Dendritic cell treated with granulocyte-macrophage colony-stimulating factor and Interleukin-4, amounts not matched to agents 40 ng/mL and 50 ng/mL, for 4 days (primary cell): ENCODE measurements at regions not wholly inside any gene's neighbourhood (a gene's known extent, or its start where the extent isn't known, plus 50 kb on each side); places are given as distances from the start of the nearest gene placed in this dataset.
"Not testable (repeated sequence)": the region's sequence is repeated elsewhere in the genome, so short reads cannot be mapped to it uniquely, and the experiment has no call there.

Experiments
- H3K27ac Mint-ChIP-seq: one replicate; pipeline ENCODE4 v1.8.0; 2022; ENCODE audit warnings: mild to moderate bottlenecking, mixed read lengths
- H3K27me3 Mint-ChIP-seq: one replicate; pipeline ENCODE4 v1.8.0; 2022; ENCODE audit warnings: mild to moderate bottlenecking, mixed read lengths
- H3K36me3 Mint-ChIP-seq: one replicate; pipeline ENCODE4 v1.8.0; 2022; ENCODE audit warnings: low read depth, mixed read lengths
- H3K4me1 Mint-ChIP-seq: one replicate; pipeline ENCODE4 v1.8.0; 2022; ENCODE audit warnings: low read depth, mixed read lengths
- H3K4me3 Mint-ChIP-seq: one replicate; pipeline ENCODE4 v1.8.0; 2022; ENCODE audit warnings: mild to moderate bottlenecking, moderate library complexity, mixed read lengths
- H3K9me3 Mint-ChIP-seq: one replicate; pipeline ENCODE4 v1.8.0; 2022; ENCODE audit warnings: mixed read lengths
- intact Hi-C: fragments of 100-400 bp; cut with micrococcal nuclease; formaldehyde crosslinking; loops from one replicate; pipeline ENCODE4 v1.15.0; 2022

DNA sequence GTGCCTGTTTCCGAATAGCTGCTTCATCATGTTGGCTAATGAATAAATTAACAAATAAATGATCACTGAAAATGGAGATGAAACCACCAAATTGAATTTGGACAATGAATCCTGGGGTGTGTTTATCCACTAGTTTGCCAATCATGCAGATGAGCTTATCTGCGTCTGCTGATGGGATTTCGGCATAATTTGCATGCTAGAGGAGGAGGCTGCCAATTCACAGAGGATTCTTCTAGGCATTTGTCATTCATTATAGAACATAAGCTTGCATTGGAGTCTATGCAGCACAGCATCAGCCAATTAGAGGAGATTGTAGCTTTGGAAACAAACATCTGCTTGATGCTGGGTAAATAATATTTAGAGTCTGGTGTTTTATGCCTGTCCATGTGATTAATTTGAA, 123.1 kb downstream of the NPIPB5 start:
- Mint-ChIP-seq H3K9me3 (no peaks in the 10 kb centered on the region), H3K4me1 (no peaks in the 10 kb centered on the region), H3K27me3 (peaks cover 19% of the 10 kb centered on the region), H3K36me3 (no peaks in the 10 kb centered on the region), H3K4me3 (no peak overlapping the region), H3K27ac (no peak overlapping the region)
- intact Hi-C loops, result no loop called here

DNA sequence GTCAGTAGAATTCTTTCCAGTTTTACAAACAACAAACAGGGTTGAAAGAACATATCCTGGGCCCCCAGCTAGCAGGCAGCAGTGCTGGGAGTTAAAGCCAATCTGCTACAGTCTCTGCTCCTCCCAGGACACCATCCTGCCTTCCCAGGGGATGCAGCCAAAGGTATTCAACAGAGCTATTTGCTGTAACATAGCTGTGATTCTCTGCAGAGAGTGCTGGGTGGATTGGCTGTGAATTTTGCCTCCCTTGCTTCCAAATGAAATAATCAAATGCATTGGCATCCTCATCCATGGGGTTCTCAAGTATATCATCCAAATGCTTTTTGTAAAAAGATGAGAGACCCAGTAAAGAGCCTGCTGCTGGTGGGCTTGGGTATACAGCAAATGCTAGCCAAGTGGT, 124.3 kb downstream of the NPIPB5 start:
- Mint-ChIP-seq H3K4me1 (no peaks in the 10 kb centered on the region), H3K36me3 (no peaks in the 10 kb centered on the region), H3K4me3 (no peak overlapping the region), H3K27ac (no peak overlapping the region), H3K9me3 (no peaks in the 10 kb centered on the region), H3K27me3 (peaks cover 19% of the 10 kb centered on the region)
- intact Hi-C loops, result no loop called here

DNA sequence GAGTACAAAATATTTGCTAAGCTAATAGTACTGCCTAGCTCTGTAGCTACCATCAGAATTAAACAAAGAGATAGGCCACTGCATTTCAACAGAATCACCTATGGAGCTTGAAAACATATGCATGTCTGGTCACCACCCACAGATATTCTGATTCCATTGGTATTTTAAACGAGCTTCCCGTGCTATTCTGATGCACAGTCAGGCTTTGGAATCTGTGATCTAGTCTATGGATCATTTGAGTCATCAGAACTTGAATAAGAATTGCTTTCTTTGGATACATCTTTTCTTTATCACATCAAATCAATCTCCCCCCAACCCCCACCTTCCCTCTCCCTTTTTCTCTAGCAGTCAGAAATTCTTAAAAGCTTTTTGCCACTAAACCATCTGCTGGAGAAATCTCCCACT, 124.7 kb downstream of the NPIPB5 start:
- Mint-ChIP-seq H3K27me3 (peaks cover 19% of the 10 kb centered on the region), H3K4me1 (no peaks in the 10 kb centered on the region), H3K4me3 (no peak overlapping the region), H3K9me3 (no peaks in the 10 kb centered on the region), H3K27ac (no peak overlapping the region), H3K36me3 (no peaks in the 10 kb centered on the region)
- intact Hi-C loops, result no loop called here

DNA sequence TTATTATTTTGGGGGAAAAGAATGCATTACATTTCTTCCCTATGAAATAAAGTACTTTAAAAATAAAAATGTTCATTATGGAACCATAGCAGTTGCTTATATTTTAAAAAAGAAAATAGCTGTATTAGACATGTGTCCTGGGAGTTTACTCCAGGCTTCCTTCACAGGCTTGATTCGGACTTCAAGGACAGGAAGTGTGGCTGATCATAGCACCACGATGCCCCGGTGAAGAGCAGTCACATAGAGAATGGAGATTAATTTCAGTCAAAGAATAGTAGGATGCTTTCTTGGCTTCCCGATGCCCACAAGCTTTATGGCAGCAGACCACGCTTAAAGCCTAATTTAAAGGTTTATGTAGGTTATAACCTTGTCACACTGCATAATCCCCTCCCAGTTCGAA, 125.1 kb downstream of the NPIPB5 start:
- Mint-ChIP-seq H3K4me3 (no peak overlapping the region), H3K4me1 (no peaks in the 10 kb centered on the region), H3K27me3 (peaks cover 19% of the 10 kb centered on the region), H3K36me3 (no peaks in the 10 kb centered on the region), H3K9me3 (no peaks in the 10 kb centered on the region), H3K27ac (no peak overlapping the region)
- intact Hi-C loops, result no loop called here

DNA sequence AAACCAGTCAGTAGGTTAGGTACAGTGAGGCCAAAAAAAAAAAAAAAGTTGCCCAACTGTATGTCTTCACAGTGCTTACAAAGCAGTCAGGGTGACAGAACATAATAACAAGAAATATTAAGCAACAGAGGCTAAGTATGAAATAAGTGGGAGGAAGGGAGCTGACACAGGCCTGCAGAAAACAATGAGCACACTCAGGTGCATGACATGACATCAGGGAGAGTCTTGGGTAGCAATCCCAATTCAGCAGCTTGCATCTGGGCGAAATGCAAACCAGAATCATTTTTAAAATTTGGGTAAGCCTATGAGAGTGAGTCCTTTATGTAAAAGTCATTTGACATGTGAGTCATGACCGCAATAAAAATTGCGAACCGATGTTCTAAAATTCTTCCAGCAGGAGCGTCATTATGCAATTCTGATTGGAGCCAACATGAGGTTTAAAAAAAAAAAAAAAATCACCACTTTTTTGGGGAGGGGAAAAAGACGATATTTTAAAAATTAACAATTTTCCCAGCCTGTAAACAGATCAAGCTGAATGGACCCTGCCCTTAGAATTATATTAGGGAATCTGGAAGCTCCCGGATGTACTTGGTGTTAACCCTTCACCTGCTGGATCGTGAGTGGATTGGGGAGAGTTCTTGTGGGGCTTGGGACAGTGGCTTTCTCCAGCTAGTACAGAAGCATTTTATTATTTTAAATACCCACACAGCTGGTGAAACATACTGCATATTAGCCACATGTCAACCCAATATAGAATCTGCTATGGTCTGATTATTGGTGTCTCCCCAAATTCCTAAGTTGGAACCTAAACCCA, 127.9 kb downstream of the NPIPB5 start:
- Mint-ChIP-seq H3K4me1 (no peaks in the 10 kb centered on the region), H3K36me3 (no peaks in the 10 kb centered on the region), H3K4me3 (no peak overlapping the region), H3K27me3 (peaks cover 17% of the 10 kb centered on the region), H3K9me3 (no peaks in the 10 kb centered on the region), H3K27ac (no peak overlapping the region)
- intact Hi-C loops, result no loop called here

DNA sequence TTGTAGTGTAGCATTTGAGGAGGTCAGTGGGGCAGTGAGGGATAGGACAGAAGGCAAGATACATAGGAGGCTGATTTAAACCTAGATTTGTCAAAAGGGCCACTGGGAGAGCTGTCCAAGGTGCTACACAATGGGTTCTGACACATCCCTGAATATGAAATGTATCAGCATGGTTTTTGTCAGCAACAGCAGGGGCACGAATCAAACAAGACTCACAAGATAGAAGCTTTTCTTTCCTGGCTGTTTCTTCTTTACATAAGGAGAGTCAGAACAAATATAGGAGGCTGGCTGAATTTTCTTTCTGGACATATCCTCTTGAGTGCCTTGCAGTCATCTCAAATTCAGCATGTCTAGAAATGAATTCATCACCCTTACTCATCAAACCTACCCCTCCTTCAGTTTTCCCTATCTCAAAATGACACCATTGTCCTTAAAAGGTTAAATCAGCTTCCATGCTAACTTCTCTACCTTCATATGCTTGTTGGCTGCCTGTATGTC, 130.5 kb downstream of the NPIPB5 start:
- no peak overlapping the region for H3K27ac Mint-ChIP-seq
- no peaks in the 10 kb centered on the region for H3K36me3 Mint-ChIP-seq
- peaks cover 3% of the 10 kb centered on the region for H3K27me3 Mint-ChIP-seq
- intact Hi-C loops, result no loop called here
- no peaks in the 10 kb centered on the region for H3K4me1 Mint-ChIP-seq
- H3K9me3 Mint-ChIP-seq, result no peaks in the 10 kb centered on the region
- no peak overlapping the region for H3K4me3 Mint-ChIP-seq

DNA sequence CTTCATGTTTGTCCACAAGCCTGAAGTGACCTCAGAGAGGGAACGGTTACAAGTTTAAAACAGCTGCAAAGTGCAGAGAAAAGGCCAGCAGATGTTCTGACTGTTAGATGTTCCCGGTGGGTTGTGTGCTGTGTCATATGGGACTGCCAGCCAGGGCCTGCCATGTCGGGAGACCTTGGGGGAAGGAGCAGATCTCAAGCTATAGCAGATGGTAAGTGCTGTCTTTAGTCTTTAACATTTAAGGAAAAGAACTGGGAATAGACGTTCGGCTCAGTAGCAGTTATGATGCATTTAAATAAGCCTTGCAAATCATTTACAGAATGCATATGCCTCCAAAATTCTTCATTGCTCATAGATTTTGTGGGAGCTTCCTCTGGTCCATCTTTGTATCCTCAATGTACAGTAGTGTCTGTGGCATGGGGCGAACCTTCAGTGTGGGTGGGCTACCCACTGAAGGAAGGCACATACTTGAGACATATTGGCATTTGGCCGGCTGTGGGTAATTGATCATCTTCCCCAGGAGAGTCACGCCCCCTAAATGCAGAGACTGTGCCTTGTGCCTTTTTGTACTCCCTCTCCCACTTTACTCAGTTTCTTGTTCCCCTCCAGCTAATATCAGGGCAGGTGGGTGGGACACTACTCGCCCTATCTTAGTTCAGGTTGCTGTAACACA, 131.9 kb downstream of the NPIPB5 start:
- H3K9me3 Mint-ChIP-seq, result no peaks in the 10 kb centered on the region
- H3K27me3 Mint-ChIP-seq, result peaks cover 2% of the 10 kb centered on the region
- H3K27ac Mint-ChIP-seq, result no peak overlapping the region
- no peak overlapping the region for H3K4me3 Mint-ChIP-seq
- H3K4me1 Mint-ChIP-seq, result no peaks in the 10 kb centered on the region
- intact Hi-C loops, result no loop called here
- H3K36me3 Mint-ChIP-seq, result no peaks in the 10 kb centered on the region

DNA sequence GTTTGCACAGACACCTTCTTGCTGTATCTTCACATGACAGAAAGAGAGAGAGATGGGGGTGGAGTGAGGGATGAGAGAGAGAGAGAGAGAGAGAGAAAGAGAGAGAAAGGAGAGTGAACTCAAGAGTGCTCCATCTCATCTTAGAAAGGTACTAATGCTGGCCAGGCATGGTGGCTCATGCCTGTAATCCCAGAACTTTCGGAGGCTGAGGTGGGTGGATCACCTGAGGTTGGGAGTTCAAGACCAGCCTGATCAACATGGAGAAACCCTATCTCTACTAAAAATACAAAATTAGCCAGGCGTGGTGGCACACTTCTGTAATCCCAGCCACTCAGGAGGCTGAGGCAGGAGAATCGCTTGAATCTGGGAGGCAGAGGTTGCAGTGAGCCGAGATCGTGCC, 132.5 kb downstream of the NPIPB5 start:
- intact Hi-C loops, H3K36me3 Mint-ChIP-seq, H3K4me1 Mint-ChIP-seq, H3K9me3 Mint-ChIP-seq, H3K27me3 Mint-ChIP-seq, H3K4me3 Mint-ChIP-seq, H3K27ac Mint-ChIP-seq: not testable (repeated sequence)

DNA sequence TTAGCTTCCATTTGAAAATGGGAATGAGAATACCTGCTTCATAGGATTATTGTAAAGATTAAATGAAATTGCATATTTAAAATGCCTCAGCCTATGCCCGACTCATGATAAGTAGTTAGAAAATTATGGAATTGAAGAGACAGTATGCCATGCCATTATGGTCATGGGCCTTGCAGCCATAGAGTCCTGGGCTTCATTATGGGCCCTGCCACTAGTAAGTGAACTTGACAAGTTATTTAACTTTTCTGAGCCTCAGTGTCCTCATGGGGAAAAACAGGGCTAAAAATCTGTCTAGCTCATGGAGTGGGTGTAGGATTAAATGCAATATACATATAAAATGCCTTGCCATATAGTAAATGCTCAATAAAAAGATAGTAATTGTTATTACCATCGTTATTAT, 133.2 kb downstream of the NPIPB5 start:
- intact Hi-C loops, result no loop called here
- Mint-ChIP-seq H3K4me3 (no peak overlapping the region), H3K27me3 (peaks cover 2% of the 10 kb centered on the region)

DNA sequence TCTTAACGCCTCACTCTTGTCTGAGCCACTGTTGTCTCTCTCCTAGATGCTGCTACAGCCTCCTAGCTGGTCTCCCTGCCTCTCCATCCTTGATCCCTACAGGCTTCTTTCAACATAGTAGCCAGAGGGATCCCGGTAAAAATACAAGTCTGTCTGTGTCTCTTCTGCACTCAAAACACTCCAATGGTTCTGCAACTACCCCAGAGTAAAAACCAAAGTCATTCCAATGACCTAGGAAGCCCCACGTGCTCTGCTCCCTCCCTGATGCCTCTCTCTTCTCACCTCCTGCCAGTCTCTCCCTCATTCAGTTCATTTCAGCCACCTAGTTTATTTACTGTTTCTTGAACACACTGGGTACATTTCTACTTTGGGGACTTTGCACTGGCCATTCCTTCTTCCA, 135.2 kb downstream of the NPIPB5 start:
- Mint-ChIP-seq H3K9me3 (no peaks in the 10 kb centered on the region), H3K27me3 (peaks cover 4% of the 10 kb centered on the region), H3K4me1 (no peaks in the 10 kb centered on the region), H3K4me3 (no peak overlapping the region), H3K27ac (no peak overlapping the region), H3K36me3 (no peaks in the 10 kb centered on the region)
- intact Hi-C loops, result no loop called here

More for the DNA sequence above, 133.2 kb downstream of the NPIPB5 start:
- H3K4me1 Mint-ChIP-seq, result no peaks in the 10 kb centered on the region
- H3K9me3 Mint-ChIP-seq, result no peaks in the 10 kb centered on the region
- H3K27ac Mint-ChIP-seq, result no peak overlapping the region
- no peaks in the 10 kb centered on the region for H3K36me3 Mint-ChIP-seq

DNA sequence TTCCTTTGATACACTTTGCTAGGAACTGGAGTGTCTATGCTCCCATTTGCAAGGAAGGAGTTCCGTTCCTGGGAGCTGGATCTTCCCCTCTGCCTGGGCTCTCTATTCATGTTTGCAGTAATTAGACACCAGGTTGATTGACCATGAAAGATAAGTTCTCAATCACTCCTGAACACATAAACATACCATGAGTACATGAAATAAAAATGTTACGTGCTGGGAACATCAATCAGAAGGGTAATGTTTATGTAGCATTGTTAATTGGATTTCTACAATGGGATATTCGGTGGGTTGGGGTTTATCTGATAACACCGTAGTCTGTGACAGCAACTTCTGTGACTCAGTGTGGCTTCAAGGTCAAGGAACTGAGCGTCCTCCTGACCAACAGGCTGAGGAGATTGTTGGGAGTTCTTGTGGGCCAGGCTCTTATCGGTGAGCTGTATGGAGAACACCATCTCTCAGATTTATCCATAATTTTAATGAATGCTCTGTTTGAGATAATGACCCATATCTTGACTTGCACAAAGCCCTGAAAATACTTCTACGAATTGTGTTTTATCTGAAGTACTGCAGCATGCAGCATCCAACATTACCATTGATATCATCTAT, 136.4 kb downstream of the NPIPB5 start:
- H3K36me3 Mint-ChIP-seq, result no peaks in the 10 kb centered on the region
- H3K9me3 Mint-ChIP-seq, result no peaks in the 10 kb centered on the region
- intact Hi-C loops, result no loop called here
- no peak overlapping the region for H3K27ac Mint-ChIP-seq
- no peak overlapping the region for H3K4me3 Mint-ChIP-seq
- H3K4me1 Mint-ChIP-seq, result no peaks in the 10 kb centered on the region
- H3K27me3 Mint-ChIP-seq, result peaks cover 4% of the 10 kb centered on the region

DNA sequence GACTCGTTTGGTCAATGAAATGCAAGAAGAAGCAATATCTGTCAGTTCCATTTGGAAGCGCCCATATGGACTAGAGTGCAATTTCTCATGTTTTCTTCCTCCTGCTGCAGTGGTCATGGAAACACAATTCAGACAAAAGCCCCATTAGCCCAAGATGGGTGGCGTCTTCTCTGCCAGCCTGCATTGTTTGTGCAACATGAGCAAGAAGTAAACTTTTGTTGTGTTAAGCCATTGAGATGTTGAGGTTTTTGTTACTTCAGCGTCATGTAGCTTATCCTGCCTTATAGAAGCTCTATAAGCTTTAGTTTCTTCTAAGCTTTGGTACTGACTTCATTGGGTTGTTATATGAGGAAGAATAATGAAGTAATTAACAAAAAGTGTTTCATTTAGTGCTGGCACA, 137.4 kb downstream of the NPIPB5 start:
- Mint-ChIP-seq H3K4me1 (no peaks in the 10 kb centered on the region), H3K9me3 (no peaks in the 10 kb centered on the region), H3K36me3 (no peaks in the 10 kb centered on the region), H3K4me3 (no peak overlapping the region), H3K27me3 (peaks cover 7% of the 10 kb centered on the region), H3K27ac (no peak overlapping the region)
- intact Hi-C loops, result no loop called here

DNA sequence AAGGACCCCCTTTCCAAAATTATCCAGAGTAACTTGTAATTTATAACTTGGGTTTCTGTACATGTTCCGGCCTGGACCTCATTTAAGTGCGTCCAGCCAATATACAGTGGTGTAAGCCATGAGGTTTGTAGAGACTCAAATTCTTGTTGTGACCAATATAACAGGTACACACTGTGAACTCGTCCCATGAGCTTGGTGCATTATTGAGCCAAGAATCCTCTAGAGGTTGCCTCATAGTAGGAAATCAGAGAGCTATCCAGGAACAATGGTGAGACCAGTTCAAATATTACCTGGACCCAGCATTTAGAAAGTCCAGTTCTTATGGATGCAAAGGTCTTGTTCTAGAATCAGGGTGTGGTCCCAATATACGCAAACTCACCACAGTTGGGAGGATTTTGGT, 138.2 kb downstream of the NPIPB5 start:
- intact Hi-C loops, result no loop called here
- no peaks in the 10 kb centered on the region for H3K36me3 Mint-ChIP-seq
- no peak overlapping the region for H3K27ac Mint-ChIP-seq
- H3K9me3 Mint-ChIP-seq, result no peaks in the 10 kb centered on the region
- H3K4me1 Mint-ChIP-seq, result no peaks in the 10 kb centered on the region
- H3K27me3 Mint-ChIP-seq, result peaks cover 15% of the 10 kb centered on the region
- H3K4me3 Mint-ChIP-seq, result no peak overlapping the region

DNA sequence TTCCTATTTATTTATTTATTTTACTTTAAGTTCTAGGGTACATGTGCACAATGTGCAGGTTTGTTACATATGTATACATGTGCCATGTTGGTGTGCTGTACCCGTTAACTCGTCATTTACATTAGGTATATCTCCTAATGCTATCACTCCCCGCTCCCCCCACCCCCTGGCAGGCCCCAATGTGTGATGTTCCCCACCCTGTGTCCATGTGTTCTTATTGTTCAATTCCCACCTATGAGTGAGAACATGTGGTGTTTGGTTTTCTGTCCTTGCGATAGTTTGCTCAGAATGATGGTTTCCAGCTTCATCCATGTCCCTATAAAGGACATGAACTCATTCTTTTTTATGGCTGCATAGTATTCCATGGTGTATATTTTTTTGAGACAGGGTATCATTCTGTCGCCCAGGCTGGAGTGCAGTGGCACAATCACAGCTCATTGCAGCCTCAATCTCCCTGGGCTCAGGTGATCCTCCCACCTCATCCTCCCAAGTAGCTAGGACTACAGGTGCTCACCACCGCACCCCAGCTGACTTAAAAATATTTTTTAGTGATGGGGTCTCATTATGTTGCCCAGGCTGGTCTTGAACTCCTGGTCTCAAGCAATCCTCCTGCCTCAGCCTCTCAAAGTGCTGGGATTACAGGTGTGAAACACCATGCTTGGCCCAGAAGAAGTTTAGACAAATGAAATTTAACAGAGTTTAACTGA, 140.6 kb downstream of the NPIPB5 start:
- intact Hi-C loops, H3K4me1 Mint-ChIP-seq, H3K9me3 Mint-ChIP-seq, H3K4me3 Mint-ChIP-seq, H3K27ac Mint-ChIP-seq, H3K36me3 Mint-ChIP-seq: not testable (repeated sequence)
- H3K27me3 Mint-ChIP-seq, result peaks cover 25% of the 10 kb centered on the region
